ENCODE measurements at regions not wholly inside any gene's neighbourhood (a gene's known extent, or its start where the extent isn't known, plus 50 kb on each side); places are given as distances from the start of the nearest gene placed in this dataset.

GRCh38 chr5:66517351-66517750 lies 78.8 kb upstream of the MAST4 start:
- TF ChIP-seq EZH2phosphoT487 (IDR thresholded peaks at IDR 0.05; ENCODE audit: borderline replicate concordance), result no peak
- no peak for TF ChIP-seq CTCF (conservative IDR thresholded peaks at IDR 0.05; ENCODE audit: low read length)
